ENCODE measurements at regions not wholly inside any gene's neighbourhood (a gene's known extent, or its start where the extent isn't known, plus 50 kb on each side); places are given as distances from the start of the nearest gene placed in this dataset.
"Not testable (repeated sequence)": the region's sequence is repeated elsewhere in the genome, so short reads cannot be mapped to it uniquely, and the experiment has no call there.

DNA sequence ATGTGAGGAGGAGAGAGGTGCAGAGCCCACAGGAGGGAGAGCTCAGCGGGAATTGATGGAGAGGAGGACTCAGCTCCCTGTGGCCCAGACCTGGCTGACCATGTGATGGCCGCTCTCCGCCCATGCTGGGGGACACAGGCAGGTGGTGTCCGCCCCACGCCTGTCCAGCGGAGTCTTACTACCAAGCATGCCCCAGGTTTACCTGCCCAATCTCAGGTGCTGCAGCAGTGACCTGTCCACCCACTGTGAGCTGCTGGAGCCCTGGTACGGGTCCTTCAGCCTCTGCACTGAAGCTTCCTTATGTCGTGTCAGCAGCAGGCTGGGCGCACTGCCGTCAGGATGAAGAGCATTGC is 170.8 kb downstream of the RTP5 start:
- no peak for DNase-seq
- TF ChIP-seq POLR2A (IDR thresholded peaks at IDR 0.05; ENCODE audit: low read length) (no peak), GATA1 (IDR thresholded peaks at IDR 0.05; ENCODE audit: low read depth, low read length) (no peak)

DNA sequence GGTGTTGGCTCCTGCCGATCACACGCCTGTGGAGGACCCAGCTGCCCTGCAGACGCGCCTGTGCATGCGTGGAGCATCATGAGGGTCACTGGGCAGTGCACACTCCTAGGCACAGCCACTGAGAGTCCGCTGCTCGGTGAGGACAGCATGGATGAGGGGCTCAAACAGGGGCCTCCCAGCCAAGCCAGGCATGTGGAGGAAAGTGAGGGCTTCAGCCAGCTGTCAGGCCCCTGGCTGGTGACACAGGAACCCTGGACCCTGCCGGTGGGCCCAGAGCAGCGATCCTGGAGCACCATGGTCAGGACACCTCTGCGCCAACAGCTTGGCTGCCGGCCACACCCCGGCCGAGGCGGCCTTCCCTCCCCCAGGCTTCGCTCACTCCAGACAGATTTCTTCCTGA is 171.2 kb downstream of the RTP5 start:
- TF ChIP-seq POLR2A (IDR thresholded peaks at IDR 0.05; ENCODE audit: low read length) (no peak), GATA1 (IDR thresholded peaks at IDR 0.05; ENCODE audit: low read depth, low read length) (no peak)
- DNase-seq = no peak

DNA sequence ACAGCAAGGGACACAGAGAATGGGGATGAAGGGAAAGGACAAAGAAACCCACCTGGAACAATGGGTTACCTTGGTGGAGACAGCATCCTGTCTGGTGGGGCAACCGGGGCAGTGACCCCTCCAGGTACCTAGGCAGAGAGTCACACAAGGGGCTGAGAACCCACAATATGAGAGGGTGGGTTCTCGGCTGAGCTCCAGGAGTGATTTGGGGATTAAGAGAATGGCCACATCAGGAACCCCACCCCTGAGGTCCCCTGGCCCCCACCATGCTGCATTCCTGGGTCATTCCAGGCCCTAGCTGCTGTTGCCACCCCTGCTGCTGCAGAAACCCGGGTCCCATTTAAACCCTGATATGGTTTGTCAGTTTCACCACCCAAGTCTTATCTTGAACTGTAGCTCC is 172.3 kb downstream of the RTP5 start:
- DNase-seq = no peak
- TF ChIP-seq POLR2A (IDR thresholded peaks at IDR 0.05; ENCODE audit: low read length) (no peak), GATA1 (IDR thresholded peaks at IDR 0.05; ENCODE audit: low read depth, low read length) (no peak)

DNA sequence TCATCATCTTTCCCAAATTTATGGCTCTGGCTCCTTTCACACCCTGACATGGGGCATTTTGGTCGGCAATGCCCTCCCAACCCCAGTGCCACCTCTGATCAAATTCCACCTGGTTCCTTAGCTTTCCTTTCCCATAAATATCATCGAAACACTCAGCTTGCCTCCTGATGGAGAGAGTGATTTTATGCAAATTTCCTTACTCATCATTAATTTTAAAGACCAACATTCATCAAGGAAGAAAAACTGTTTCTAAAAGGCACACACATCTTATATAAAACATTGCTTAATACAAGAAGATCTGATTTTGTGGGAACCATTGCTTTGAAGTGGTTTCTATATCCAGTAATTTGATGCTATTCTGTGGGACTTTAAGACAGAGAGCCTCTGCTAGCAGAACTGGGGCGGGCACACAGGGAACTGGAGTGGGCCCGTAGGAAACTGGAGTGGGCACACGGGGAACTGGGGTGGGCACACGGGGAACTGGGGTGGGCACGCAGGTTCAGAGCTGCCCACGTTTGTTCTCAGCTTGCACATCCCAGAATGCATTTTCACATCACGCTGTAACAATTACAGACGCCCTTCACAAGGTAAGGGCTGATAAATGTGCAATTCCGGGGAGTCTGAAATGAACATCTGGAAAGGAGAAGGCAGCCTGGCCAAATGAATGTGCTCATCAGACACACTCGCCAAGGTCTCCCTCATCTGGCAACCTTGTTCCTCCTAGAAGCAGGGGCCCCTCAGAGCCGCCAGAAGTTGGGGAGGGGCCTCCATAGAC is 174.2 kb downstream of the RTP5 start:
- TF ChIP-seq GATA1 (IDR thresholded peaks at IDR 0.05; ENCODE audit: low read depth, low read length) (no peak), POLR2A (IDR thresholded peaks at IDR 0.05; ENCODE audit: low read length) (no peak)
- DNase-seq = no peak

DNA sequence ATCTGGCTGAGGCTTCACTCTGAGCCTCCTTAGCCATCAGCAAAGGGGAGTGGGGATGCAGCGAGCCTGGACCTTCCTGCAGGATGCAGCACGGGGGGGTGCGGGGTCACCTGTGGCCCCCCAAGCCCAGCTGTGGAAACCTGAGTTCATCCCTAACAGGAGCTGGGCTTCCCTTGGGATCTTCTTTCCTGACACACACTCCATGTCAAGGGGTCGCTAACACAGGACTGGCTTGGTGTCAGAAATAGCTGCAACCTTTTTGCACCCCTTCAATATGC is 174.7 kb downstream of the RTP5 start:
- no peak for DNase-seq

DNA sequence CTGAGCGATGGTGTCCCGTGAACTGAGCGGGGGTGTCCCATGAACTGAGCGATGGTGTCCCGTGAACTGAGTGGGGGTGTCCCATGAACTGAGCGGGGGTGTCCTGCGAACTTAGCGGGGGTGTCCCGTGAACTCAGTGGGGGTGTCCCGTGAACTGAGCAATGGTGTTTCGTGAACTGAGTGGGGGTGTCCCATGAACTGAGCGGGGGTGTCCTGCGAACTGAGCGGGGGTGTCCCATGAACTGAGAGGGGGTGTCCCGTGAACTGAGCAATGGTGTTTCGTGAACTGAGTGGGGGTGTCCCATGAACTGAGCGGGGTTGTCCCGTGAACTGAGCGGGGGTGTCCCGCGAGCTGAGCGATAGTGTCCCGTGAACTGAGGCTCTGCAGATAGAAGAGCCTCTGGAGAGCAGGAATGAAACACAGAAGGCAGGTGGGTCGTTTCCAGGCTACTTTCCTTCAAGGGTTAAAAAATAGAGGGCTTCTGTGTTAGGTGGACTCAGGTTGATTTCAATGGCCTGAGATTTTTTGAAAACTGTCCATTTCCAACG is 176.1 kb downstream of the RTP5 start:
- not testable (repeated sequence) for DNase-seq

More for the DNA sequence above, 174.7 kb downstream of the RTP5 start:
- TF ChIP-seq GATA1 (IDR thresholded peaks at IDR 0.05; ENCODE audit: low read depth, low read length) (no peak), POLR2A (IDR thresholded peaks at IDR 0.05; ENCODE audit: low read length) (no peak)

DNA sequence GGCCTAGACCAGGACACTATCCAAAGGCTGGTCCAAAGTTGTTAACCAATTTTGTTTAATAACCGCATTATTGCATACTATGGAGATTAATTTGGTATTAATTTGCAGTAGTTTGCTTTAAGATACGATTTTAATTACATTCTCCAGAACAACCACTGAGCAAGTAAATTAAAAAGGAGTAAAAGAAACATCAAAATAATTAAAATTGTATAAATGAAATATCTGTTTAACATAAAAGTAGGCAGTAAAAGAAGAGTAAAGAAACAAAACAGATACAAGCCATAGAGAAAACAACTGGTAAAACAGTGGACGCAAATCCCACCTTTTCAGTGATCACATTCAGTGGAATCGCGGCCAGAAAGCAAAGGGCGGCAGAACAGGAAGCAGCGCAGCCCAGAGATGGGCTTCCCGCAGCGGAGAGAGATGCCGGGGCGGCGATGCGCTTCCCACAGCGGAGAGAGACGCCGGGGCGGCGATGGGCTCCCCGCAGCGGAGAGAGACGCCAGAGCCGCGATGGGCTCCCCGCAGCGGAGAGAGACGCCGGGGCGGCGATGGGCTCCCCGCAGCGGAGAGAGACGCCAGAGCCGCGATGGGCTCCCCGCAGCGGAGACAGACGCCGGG is 176.8 kb downstream of the RTP5 start:
- TF ChIP-seq POLR2A (IDR thresholded peaks at IDR 0.05; ENCODE audit: low read length) = no peak
- DNase-seq = no peak

DNA sequence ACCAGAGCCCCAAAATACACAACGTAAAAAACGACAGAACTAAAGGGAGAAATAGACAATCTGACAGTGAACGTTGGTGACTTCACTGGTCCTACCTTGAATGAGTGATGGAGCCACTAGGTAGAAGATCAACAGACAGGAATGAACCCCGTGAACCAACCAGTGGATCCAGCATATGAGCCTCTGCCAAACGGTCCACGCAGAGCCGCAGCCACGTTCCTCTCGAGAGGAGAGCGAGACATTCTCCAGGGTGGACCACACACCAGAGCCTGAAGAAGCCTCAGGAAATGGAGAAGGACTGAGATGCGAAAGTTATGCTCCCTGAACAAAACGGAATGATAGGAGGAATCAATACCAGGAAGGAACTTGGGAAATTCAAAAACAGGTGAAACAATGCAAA is 178.4 kb downstream of the RTP5 start:
- TF ChIP-seq GATA1 (IDR thresholded peaks at IDR 0.05; ENCODE audit: low read depth, low read length) (no peak), POLR2A (IDR thresholded peaks at IDR 0.05; ENCODE audit: low read length) (no peak)
- DNase-seq = no peak

DNA sequence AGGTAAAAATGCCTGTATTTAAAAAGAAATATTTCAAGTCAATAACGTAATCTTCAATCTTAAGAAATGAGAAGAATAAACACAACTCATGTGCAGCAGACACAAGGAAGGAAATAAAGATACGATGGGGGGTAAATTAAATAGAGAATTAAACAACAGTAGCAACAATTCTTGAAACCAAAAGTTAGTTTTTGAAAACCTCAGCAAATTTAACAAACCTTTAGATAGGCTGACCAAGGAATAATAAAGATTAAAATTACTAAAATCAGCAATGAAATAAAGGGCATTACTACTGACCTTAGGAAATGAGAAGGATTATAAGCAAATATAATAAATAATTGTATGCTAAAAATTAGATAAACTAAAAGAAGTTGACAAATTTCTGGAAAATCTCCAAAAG is 178.9 kb downstream of the RTP5 start:
- DNase-seq = no peak
- TF ChIP-seq POLR2A (IDR thresholded peaks at IDR 0.05; ENCODE audit: low read length) (no peak), GATA1 (IDR thresholded peaks at IDR 0.05; ENCODE audit: low read depth, low read length) (no peak)

DNA sequence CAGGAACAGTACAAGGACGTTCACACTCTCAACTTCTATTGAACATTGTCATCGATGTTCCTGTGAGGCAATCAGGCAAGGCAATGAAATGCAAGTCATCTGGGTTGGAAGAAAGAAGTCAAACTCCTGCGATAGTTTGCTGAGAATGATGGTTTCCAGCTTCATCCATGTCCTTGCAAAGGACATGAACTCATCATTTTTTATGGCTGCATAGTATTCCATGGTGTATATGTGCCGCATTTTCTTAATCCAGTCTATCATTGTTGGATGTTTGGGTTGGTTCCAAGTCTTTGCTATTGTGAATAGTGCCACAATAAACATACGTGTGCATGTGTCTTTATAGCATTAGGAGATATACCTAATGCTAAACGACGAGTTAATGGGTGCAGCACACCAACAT is 180.0 kb downstream of the RTP5 start:
- not testable (repeated sequence) for DNase-seq

DNA sequence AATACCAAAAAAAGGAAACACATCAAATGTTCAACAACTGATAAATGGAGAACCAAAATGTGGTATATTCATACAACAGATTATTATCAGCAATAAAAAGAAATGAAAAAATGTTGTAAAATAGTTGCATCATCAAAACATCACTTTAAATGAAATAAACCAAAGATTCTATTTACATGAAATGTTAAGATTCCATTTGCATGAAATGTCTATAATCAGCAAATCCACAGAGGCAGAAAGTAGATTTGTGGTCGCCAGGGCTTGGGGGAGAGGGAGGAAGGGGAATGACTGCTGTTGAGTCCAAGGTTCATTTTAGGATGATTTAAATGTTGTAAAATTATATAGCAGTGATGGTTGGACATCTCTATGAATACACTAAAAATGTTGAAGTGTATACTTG is 181.9 kb downstream of the RTP5 start:
- TF ChIP-seq GATA1 (IDR thresholded peaks at IDR 0.05; ENCODE audit: low read depth, low read length) (no peak), POLR2A (IDR thresholded peaks at IDR 0.05; ENCODE audit: low read length) (no peak)
- DNase-seq = no peak

DNA sequence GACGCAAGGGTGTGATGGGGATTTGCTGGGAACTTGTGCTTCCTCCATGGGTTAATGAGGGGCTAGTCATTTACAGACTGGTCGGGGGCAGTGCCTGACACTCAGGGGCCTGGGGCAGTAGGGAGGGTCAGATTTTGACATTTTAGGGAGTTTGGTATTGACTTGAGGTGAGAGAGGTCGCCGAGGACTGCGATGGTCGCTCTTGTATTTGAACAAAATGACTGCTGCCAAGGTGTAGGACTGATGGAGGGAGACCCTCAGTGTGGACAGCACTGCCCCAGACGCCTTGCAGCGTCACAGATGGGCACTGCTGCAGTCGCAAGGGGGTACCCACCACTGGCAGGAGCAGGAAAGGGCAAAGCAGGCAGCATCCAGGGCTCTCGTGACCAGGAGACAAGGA is 182.9 kb downstream of the RTP5 start:
- no peak for TF ChIP-seq GATA1 (IDR thresholded peaks at IDR 0.05; ENCODE audit: low read depth, low read length)
- no peak for TF ChIP-seq POLR2A (IDR thresholded peaks at IDR 0.05; ENCODE audit: low read length)
- DNase-seq = no peak

DNA sequence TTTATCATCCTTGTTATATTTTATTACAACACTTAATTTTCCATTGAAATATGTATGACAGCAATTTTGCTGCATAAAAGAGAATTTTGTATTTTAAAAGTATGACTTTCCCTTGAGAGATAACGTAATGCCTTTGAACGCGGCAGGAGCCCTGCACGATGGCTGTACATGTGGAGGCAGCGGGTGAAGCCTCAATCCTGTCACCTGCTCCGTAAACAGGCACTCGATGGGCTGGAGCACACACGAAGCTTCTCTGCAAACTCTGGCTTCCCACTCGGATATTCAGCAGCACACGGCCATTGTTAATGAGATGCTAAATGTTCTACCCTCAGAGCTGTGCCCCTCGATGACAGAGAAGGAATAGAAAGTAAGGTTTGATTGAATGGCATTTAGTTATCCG is 184.4 kb downstream of the RTP5 start:
- TF ChIP-seq GATA1 (IDR thresholded peaks at IDR 0.05; ENCODE audit: low read depth, low read length) = no peak
- TF ChIP-seq POLR2A (IDR thresholded peaks at IDR 0.05; ENCODE audit: low read length) = no peak
- DNase-seq = no peak

DNA sequence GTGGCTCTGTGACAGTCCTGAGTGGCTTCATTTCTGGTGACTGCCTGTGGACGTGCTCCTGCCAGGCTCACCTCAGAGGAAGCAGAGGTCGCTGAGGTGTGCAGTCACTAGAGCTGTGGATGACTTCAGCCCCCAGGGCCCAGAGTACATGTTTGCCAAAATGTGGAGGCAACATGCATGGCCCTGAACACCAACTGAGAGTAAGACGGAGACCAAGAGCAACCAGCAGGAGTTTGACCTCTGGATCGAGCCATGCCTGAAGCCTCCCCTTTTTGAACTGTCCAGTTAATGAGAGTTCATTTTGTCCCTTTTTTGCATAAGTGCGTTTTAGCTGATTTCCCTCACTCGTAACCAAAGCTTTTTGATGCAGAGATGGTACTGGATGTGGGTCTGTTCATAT is 184.9 kb downstream of the RTP5 start:
- no peak for TF ChIP-seq POLR2A (IDR thresholded peaks at IDR 0.05; ENCODE audit: low read length)
- no peak for TF ChIP-seq GATA1 (IDR thresholded peaks at IDR 0.05; ENCODE audit: low read depth, low read length)
- DNase-seq = no peak

DNA sequence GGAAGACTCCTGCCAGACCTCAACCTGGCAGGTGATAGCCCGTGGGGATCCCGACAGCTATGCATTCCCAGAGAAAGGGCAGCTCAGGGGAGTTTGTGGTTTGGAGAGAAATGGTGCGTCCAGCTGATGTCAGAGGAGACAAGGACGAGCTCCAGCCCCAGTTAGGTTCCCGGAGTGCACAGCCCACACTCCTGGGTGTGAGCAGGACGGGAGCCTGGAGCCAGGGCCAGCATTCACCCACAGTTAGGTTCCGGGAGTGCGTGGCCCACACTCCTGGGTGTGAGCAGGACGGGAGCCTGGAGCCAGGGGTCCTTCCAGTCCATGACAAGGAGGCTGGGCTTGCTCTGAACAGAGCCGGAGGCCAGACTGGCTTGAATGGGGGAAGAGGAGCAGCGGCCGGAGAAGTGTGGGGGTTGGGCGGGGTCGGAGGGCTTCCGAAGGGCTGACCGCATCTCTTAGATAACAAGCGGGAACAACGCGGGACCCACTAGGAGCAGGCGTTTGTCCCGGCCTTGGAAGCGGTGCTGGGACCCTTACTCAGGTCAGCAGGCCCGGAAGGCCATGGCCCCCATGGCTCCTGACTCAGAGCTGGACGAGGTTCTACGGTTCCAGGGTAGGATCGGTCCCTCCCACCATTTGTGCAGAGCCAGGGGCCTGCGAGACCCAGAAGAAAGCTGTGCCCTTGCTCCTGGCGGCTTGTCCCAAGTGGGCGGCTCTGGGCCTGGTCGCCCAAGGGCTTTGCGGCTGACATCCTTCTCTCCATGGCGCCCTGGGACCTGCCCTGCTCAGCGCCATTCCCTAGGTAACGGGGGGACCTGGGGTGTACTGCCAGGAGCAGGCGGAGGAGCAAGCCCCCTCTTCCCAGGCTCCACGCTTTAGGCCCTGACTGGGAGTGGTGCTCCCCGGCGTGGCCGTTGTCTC is 185.6 kb downstream of the RTP5 start:
- DNase-seq = no peak
- TF ChIP-seq POLR2A (IDR thresholded peaks at IDR 0.05; ENCODE audit: low read length) = no peak

All from erythroblast (primary cell).